Erythroblast (primary cell): ENCODE measurements at regions not wholly inside any gene's neighbourhood (a gene's known extent, or its start where the extent isn't known, plus 50 kb on each side); places are given as distances from the start of the nearest gene placed in this dataset.

ENCODE experiments used
- DNase-seq, 2 experiments: peaks; one replicate each; lab custom pipeline; 2025; lab: John Stamatoyannopoulos, UW
- GATA1 ChIP-seq: IDR thresholded peaks from 2 replicates; pipeline ENCODE4 v1.6.1; 2011; ENCODE audit warnings: low read depth, mild to moderate bottlenecking, control low read depth, low read length, moderate library complexity
- POLR2A ChIP-seq: IDR thresholded peaks from 2 replicates; pipeline ENCODE4 v1.6.1; 2011; ENCODE audit warnings: mild to moderate bottlenecking, low read length

GRCh38 chr1:208928349-208929010 is 655.0 kb upstream of the CAMK1G start:
- no peak for DNase-seq
- no peak for TF ChIP-seq POLR2A
- no peak for TF ChIP-seq GATA1

- DNase-seq: no peak
- TF ChIP-seq GATA1 (no peak), POLR2A (no peak)
Measured at GRCh38 chr1:208929575-208929974, 653.9 kb upstream of the CAMK1G start.

GRCh38 chr1:208931936-208932335 is 651.6 kb upstream of the CAMK1G start:
- no peak for TF ChIP-seq POLR2A
- no peak for TF ChIP-seq GATA1
- no peak for DNase-seq

- TF ChIP-seq GATA1 (no peak), POLR2A (no peak)
- no peak for DNase-seq
Measured at GRCh38 chr1:208933984-208934525, 649.5 kb upstream of the CAMK1G start.

GRCh38 chr1:208934933-208935332 is 648.6 kb upstream of the CAMK1G start:
- DNase-seq: no peak
- no peak for TF ChIP-seq POLR2A
- no peak for TF ChIP-seq GATA1

GRCh38 chr1:208935517-208936187 is 647.9 kb upstream of the CAMK1G start:
- TF ChIP-seq GATA1 (no peak), POLR2A (no peak)
- no peak for DNase-seq

GRCh38 chr1:208939537-208940085 is 643.9 kb upstream of the CAMK1G start:
- DNase-seq: no peak
- TF ChIP-seq POLR2A: no peak
- no peak for TF ChIP-seq GATA1

- TF ChIP-seq POLR2A (no peak), GATA1 (no peak)
Measured at GRCh38 chr1:208942394-208943130, 641.0 kb upstream of the CAMK1G start.

GRCh38 chr1:208943291-208943690 is 640.2 kb upstream of the CAMK1G start:
- no peak for TF ChIP-seq POLR2A
- no peak for DNase-seq

More at GRCh38 chr1:208942394-208943130, 641.0 kb upstream of the CAMK1G start:
- DNase-seq: no peak

GRCh38 chr1:208944981-208945451 is 638.5 kb upstream of the CAMK1G start:
- no peak for DNase-seq
- TF ChIP-seq POLR2A (no peak), GATA1 (no peak)

- TF ChIP-seq POLR2A (no peak), GATA1 (no peak)
Measured at GRCh38 chr1:208950206-208950605, 633.3 kb upstream of the CAMK1G start.

GRCh38 chr1:208951026-208951525 is 632.4 kb upstream of the CAMK1G start:
- no peak for DNase-seq
- TF ChIP-seq POLR2A (no peak), GATA1 (no peak)

More at GRCh38 chr1:208950206-208950605, 633.3 kb upstream of the CAMK1G start:
- DNase-seq: no peak

GRCh38 chr1:208951908-208952307 is 631.6 kb upstream of the CAMK1G start:
- no peak for TF ChIP-seq POLR2A
- no peak for TF ChIP-seq GATA1
- DNase-seq: no peak
